Activated B cell treated with CpG ODN at 0.5 μM for 24 hours (primary cell): ENCODE measurements at regions not wholly inside any gene's neighbourhood (a gene's known extent, or its start where the extent isn't known, plus 50 kb on each side); places are given as distances from the start of the nearest gene placed in this dataset.

ENCODE experiments used
- ATAC-seq: fragments of 200-7000 bp; cut with Tn5 transposase; one replicate; pipeline ENCODE4 v1.10.0; 2021; ENCODE audit warnings: low read depth, mild to moderate bottlenecking, moderate library complexity
- CTCF ChIA-PET: fragments of 350-600 bp; sonication (Branson Sonifier 250); formaldehyde crosslinking; loops from one replicate; lab custom pipeline; 2021; ENCODE audit warnings: antibody characterized with exemption; lab: Charles Lee
- POLR2A ChIA-PET: fragments of 350-600 bp; sonication (Branson Sonifier 250); formaldehyde crosslinking; loops from one replicate; lab custom pipeline; 2021; ENCODE audit warnings: antibody characterized with exemption; lab: Charles Lee
- DNase-seq: peaks from one replicate; pipeline ENCODE4 v3.0.0; 2022
- H3K27ac Mint-ChIP-seq: one replicate; pipeline ENCODE4 v1.8.0; 2020; ENCODE audit warnings: mixed read lengths
- H3K27me3 Mint-ChIP-seq: one replicate; pipeline ENCODE4 v1.8.0; 2021; ENCODE audit warnings: mixed read lengths
- H3K36me3 Mint-ChIP-seq: one replicate; pipeline ENCODE4 v1.8.0; 2021; ENCODE audit warnings: low read depth, mixed read lengths
- H3K4me1 Mint-ChIP-seq: one replicate; pipeline ENCODE4 v1.8.0; 2021; ENCODE audit warnings: mixed read lengths
- H3K4me3 Mint-ChIP-seq: one replicate; pipeline ENCODE4 v1.8.0; 2020; ENCODE audit warnings: mild to moderate bottlenecking, mixed read lengths
- H3K9me3 Mint-ChIP-seq: one replicate; pipeline ENCODE4 v1.8.0; 2020; ENCODE audit warnings: mixed read lengths
- intact Hi-C: fragments of 100-400 bp; cut with micrococcal nuclease; formaldehyde crosslinking; loops from one replicate; pipeline ENCODE4 v1.15.1; 2024
- TF ChIP-seq, protein P1 (sequence below): fragments of 200-600 bp; IDR thresholded peaks from one replicate; pipeline ENCODE4 v1.8.0; 2022; ENCODE audit warnings: antibody characterized with exemption, mild to moderate bottlenecking

DNA sequence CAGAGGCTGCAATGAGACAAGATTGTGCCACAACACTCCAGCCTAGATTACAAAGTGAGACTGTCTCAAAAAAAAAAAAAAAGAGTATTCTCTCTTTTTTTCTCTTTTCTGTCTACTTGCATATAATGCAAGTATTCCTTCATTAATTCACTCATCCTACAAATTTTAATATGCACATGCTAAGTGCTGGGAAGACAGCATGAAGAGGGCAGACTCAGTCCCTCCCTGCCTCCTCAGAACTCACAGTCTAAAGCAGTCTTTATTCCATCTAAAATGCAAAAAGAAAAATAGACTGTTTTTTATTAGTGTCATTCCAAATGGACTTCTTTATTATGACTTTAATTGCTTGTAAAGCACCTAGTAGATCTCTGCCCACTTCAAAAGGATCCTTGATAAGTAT lies 85.6 kb downstream of the NKX6-1 start:
- intact Hi-C loops = no loop called here
- ATAC-seq = no peak
- TF ChIP-seq, protein P1, sequence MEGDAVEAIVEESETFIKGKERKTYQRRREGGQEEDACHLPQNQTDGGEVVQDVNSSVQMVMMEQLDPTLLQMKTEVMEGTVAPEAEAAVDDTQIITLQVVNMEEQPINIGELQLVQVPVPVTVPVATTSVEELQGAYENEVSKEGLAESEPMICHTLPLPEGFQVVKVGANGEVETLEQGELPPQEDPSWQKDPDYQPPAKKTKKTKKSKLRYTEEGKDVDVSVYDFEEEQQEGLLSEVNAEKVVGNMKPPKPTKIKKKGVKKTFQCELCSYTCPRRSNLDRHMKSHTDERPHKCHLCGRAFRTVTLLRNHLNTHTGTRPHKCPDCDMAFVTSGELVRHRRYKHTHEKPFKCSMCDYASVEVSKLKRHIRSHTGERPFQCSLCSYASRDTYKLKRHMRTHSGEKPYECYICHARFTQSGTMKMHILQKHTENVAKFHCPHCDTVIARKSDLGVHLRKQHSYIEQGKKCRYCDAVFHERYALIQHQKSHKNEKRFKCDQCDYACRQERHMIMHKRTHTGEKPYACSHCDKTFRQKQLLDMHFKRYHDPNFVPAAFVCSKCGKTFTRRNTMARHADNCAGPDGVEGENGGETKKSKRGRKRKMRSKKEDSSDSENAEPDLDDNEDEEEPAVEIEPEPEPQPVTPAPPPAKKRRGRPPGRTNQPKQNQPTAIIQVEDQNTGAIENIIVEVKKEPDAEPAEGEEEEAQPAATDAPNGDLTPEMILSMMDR = no peak

DNA sequence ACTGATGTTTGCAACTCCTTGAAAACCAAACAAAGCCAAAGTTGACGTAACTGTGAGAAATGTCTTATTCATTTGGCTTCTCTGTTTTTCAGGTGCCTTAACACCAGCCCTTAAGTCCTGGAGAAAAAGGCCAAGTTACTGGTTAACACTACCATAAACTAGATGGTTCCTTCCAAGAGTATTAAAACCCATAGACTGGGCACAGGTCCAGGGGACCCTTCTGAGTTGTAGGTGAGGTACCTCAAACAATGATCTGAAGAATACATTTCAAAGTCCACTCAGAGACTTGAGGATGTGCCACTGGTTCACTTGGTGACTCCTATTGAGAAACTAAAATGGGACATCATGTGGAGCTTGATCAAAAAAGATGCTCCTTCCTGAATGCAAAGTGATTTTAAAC lies 87.0 kb downstream of the NKX6-1 start:
- Mint-ChIP-seq H3K9me3 (no peaks in the 10 kb centered on the region), H3K36me3 (no peaks in the 10 kb centered on the region), H3K27ac (no peak overlapping the region), H3K4me3 (no peak overlapping the region), H3K27me3 (no peaks in the 10 kb centered on the region), H3K4me1 (no peaks in the 10 kb centered on the region)
- ATAC-seq (no peak), DNase-seq (no peak)
- CTCF ChIA-PET = no interaction called here
- intact Hi-C loops = no loop called here
- TF ChIP-seq, protein P1 = no peak
- POLR2A ChIA-PET = no interaction called here

More for the DNA sequence above, 85.6 kb downstream of the NKX6-1 start:
- Mint-ChIP-seq H3K4me1 (no peaks in the 10 kb centered on the region), H3K4me3 (no peak overlapping the region), H3K36me3 (no peaks in the 10 kb centered on the region), H3K27me3 (no peaks in the 10 kb centered on the region), H3K27ac (no peak overlapping the region), H3K9me3 (no peaks in the 10 kb centered on the region)
- CTCF ChIA-PET = no interaction called here
- DNase-seq = no peak
- POLR2A ChIA-PET = no interaction called here

DNA sequence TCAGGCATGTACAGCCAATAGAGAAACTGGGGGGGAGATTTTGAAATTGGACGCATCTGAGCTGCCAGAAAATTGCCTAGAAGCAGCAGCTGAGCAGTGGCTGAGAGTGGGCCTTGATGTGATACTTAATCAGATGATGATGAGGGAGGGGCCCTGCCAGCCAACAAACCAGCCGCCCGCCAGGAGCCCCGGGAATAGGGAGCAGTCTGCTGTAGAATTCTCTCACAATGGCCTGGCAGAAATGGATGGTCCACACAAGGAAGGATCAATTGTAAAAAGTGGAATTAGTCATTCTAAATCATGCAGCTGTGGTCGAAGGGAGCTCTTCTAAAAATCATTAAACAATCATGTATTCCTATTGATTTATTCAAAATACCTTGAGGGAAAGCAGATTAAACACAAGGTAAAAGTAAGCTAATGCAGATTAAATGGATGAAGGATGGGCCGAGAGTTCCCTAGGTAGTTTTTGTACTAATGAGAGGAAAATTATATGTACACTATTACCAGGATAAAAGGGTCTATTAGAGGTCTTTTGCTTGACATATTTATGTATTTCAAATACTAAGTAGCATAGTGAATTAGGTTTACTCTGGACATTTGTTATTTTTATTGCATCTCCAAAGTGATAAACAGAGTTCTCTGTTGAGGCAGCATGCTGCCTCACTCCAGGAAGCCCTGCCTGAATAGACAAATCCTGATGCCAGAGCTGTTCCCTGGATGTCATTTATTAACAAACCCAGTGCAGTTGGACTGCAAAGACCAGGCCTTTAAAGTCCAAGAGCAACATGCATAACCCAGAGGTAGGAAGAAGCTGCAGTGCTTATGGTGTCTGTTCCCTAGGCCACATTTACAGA lies 91.3 kb downstream of the NKX6-1 start:
- Mint-ChIP-seq H3K27ac (no peak overlapping the region), H3K36me3 (no peaks in the 10 kb centered on the region), H3K4me1 (no peaks in the 10 kb centered on the region), H3K9me3 (no peaks in the 10 kb centered on the region), H3K4me3 (no peak overlapping the region), H3K27me3 (no peaks in the 10 kb centered on the region)
- no peak for ATAC-seq
- no peak for DNase-seq
- intact Hi-C loops = no loop called here
- ChIA-PET POLR2A (no interaction called here), CTCF (no interaction called here)
- TF ChIP-seq, protein P1 = no peak

DNA sequence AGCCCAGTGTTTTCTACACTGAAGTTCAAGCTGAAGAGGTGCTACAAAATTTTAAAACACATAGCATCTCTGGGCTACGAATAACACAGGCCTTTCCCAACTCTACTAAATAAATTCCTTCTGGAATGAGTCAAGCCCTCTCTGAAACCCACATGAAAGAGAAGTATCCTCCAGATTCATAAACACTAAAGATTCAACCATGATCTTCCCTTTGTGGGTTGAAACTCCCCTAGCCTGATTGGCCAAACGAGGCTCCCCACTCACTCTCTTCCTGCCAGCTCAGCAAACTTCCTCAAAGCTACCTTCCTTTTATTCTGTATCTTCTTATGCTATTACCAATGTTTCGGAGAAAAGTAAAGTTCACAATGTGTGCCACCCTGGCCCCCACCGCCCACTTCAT lies 95.4 kb downstream of the NKX6-1 start:
- no peaks in the 10 kb centered on the region for H3K27me3 Mint-ChIP-seq
- no peak overlapping the region for H3K27ac Mint-ChIP-seq
- H3K36me3 Mint-ChIP-seq = no peaks in the 10 kb centered on the region
- no peak overlapping the region for H3K4me3 Mint-ChIP-seq
- no peak for DNase-seq
- POLR2A ChIA-PET = no interaction called here
- H3K9me3 Mint-ChIP-seq = no peaks in the 10 kb centered on the region
- intact Hi-C loops = no loop called here
- H3K4me1 Mint-ChIP-seq = no peaks in the 10 kb centered on the region
- CTCF ChIA-PET = no interaction called here
- ATAC-seq = no peak
- TF ChIP-seq, protein P1 = no peak

DNA sequence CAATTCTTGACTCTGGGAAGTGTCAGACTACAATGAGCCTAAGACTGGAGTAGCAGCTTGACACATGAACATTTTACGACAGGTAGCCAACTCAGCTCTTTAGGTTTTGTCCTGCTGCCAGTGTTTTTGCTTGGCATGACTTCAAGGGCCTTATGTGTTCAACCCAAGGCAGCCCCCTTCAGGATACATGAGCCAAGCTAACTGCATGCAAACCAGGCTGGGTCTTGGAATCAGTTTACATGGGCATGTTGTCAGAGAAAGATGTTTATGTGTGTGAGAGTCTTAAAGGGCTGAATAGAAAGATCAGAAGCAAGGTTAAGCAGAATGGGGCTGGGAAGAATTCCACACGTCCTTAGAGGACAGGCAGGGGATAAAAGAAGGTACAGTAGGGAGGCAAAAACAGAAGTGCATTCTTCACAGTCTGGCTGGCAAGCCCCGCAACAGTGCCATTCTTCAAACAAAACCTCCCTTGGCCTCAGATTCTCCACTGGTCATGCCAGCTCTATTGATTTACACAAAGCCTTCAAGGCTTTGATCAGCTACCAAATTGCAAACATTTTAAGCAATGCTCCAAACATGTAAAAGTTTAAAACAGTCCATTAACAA lies 97.3 kb downstream of the NKX6-1 start:
- no peak for DNase-seq
- no peaks in the 10 kb centered on the region for H3K36me3 Mint-ChIP-seq
- ChIA-PET POLR2A (no interaction called here), CTCF (no interaction called here)
- no peaks in the 10 kb centered on the region for H3K9me3 Mint-ChIP-seq
- no peaks in the 10 kb centered on the region for H3K27me3 Mint-ChIP-seq
- H3K27ac Mint-ChIP-seq = no peak overlapping the region
- no peak for ATAC-seq
- H3K4me1 Mint-ChIP-seq = no peaks in the 10 kb centered on the region
- intact Hi-C loops = no loop called here
- TF ChIP-seq, protein P1 = no peak
- H3K4me3 Mint-ChIP-seq = no peak overlapping the region
